NK-92 (cell line): ENCODE measurements at regions not wholly inside any gene's neighbourhood (a gene's known extent, or its start where the extent isn't known, plus 50 kb on each side); places are given as distances from the start of the nearest gene placed in this dataset.

Experiments used
- DNase-seq: peaks from one replicate; lab custom pipeline; 2025; ENCODE audit not compliant: unreplicated experiment; lab: John Stamatoyannopoulos, UW

DNA sequence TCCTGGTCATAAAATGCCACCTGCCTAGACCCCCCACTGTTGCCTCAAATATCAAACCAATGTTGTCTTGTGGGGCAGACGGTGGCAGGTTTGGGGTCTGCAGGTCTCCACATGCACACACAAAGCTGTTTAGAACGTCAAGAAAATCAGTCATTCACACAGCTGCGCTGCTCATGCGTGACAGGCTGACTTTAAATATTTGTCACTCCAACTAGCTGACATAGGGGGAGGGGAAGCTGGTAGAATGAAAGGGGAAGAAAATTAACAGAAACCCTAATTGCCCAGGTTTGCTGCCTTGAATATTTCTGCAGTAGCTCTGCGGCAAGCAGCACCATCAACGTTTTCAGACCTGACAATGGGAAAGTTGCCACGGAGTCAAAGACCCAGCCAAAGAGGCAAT lies 201.8 kb downstream of the ABHD5 start:
- no peak for DNase-seq

- DNase-seq: no peak
Measured at GRCh38 chr3:43893727-43894126, 203.0 kb downstream of the ABHD5 start.

GRCh38 chr3:43894176-43895049 lies 203.7 kb downstream of the ABHD5 start:
- DNase-seq: no peak

DNA sequence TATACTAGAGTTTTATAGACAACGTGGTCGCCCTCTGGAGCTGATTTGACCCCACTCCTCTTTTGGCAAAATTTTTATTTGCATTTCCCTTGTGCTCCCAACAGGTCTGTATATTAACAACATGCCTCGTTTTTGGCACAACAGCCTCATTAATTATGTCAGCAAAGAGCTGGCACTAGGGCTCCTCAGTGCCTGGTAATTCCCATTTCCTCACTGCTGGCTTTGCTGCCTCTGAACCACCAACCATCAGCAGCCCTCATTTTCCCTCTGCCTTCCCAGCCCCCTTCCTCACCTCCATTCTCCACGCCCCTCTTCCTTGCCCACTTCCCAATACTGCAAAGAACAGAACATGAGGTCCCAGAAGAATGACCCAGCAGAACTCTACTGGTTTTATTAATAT lies 204.8 kb downstream of the ABHD5 start:
- DNase-seq: no peak

DNA sequence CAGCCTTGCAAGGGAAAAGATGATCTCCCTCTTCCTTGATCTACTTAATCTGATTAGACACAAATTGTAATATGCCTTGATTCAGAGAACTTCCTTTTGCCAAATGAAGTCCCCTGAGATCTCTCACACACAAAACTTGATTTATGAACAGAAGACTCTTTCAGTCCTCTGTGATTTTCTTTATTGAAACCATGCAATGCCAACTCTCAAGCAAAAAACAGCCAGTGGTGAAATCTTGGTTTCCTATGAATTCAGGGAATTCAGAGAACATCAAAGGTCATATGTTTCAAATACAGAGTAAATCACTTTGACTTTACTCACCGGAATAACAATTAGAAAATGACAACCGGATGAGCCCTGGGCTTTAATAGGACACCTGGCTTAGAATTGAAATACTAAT lies 211.7 kb downstream of the ABHD5 start:
- no peak for DNase-seq

GRCh38 chr3:43905157-43905556 lies 214.4 kb downstream of the ABHD5 start:
- no peak for DNase-seq

DNA sequence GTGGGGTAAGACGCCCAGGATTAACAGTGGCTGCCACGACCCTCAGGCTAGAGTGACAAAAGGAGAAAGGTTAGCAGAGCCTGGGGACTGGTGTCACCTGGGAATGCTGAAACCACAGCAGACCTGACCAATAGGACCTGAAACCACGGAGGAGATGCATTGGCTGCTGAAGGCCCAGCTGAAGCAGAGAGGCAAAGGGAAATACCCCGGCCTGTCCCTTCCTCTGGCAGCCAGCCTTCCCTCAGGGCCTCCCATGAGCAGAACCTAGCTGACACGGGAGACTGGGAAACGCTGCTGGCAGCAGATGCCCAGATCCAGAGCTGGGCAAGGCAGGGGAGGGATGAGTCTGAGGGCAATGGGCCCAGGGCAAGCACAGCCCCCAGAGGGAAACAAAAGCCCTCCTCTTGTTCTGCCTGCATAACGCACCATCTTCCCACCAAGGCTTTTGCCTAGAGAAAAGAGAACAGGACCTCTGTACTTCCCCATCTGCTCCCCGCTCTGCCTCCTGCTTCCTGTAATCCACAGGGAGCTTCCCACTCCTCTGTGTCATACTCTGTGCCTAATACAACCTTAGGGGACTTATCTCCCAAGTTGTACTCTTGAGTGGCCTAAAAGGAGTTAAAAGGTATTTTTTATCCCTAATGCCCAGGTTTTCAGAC lies 216.2 kb downstream of the ABHD5 start:
- no peak for DNase-seq

- no peak for DNase-seq
Measured at GRCh38 chr3:43907508-43907858, 216.7 kb downstream of the ABHD5 start.

DNA sequence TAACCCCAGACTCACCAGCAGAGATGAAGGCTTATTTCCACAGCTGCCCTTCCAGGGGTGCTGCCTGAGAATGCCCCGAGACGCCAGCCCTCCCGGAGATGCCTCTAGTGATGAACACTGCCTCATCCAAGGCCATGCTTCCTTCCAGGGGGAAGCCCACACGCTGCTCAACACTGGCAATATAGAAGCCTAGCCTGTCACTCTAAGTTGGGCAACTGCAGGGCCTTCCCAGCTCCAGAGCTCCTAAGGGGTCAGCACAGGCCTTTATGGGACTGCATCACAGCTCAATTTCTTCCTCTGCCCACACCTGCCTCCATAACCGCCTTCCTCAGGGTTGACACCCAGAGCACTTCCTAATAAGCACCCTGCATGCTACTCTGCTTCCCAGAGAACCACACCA lies 217.7 kb downstream of the ABHD5 start:
- DNase-seq: no peak

DNA sequence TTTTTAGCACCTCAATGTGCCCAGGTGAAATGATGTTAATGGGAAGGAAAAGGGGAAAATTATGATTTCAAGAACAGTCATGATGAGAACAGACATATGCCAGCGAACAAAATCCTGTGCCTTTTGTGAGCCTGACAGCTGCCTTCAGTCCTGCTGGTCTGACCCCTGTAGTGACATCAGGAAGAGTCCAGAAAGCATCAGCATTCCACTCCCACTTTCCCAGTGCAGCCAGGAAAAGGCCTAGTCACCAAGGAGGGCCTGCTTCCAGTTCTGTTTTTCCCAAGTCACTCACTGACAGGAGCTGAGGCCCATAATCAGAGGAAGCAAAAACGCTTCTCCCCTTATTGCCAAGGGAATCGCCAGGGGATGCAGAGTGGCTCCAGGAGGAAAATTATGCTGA lies 218.4 kb downstream of the ABHD5 start:
- no peak for DNase-seq

DNA sequence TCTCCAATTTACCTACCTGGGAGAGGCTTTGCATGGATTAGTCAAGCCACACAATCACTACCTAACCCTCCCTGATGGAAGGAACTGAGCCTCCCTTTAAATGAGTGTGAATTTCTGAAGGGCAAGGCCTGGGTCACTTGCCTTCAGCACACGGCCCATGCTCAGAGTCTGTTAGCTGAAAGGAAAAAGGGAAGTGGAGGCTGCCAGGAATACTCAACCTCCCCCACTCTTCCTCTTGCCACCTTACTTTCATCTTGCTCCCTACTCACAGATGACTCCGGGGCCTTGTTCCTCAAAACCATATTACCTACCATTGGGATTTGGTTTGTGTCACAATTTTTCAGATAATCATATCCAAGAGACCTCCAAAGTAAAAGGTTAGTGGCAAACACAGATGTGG lies 220.0 kb downstream of the ABHD5 start:
- no peak for DNase-seq

DNA sequence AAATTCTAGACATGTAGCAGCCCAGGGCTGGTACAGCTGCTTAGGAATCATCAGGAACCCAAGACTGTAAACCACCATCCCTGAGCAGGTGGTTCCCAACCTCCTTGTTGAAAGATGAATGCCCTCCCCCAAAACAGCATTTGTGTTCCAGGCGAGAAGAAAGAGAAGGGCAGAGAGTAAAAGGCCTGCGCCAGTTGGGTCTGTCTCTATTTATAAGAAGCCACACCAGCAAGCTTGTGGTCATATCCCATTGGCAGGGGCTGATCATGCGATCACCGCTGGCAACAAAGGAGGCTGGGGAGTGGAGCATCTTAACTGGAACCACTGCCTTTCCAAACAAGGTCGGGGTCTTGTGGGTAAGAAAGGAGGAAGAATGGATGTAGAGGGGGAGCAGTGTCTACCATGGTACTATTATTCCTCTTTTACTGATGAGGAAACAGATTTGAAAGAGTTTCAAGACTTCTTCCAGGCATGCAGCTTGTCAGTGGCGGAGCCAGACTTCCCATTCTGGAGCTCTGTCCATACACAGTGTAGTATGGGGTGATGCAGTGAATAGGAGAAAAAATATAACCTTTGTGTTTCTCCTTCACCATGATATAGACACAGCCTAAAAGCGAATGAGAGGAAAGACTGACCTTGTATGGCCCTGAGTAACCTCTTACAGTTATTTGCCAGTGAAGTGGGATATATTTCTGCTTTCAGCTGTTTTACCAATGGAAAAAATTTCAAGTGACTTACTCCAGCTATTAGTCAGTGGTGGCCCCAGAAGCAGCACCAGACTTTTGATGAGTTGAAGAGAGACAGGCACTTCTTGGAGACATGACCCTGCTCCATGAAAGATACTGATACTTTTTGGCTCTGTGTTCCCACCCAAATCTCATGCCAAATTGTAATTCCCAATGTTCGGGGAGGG lies 222.6 kb downstream of the ABHD5 start:
- DNase-seq: no peak

GRCh38 chr3:43914269-43914668 lies 223.5 kb downstream of the ABHD5 start:
- DNase-seq: no peak

DNA sequence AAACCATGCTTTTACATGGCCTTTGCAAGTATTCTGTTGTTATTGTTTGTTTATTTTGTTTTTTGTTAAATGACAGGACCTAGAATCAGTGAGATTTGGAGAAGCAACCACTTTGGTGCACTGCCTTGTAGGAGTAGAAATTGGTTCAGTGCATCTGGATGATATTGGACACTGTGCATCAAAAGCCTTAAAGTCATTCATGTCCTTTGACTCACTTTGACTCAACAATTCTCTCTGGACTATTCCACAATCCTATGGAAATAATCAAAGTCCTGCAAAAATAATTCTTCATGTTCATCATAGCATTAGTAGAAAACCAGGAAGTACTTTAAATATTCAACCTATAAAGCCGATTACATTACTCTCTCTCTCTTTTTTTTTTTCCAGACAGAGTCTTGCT lies 224.8 kb downstream of the ABHD5 start:
- DNase-seq: no peak

- DNase-seq: no peak
Measured at GRCh38 chr3:43917361-43917760, 226.6 kb downstream of the ABHD5 start.

- no peak for DNase-seq
Measured at GRCh38 chr3:43919029-43919428, 228.3 kb downstream of the ABHD5 start.

- DNase-seq: no peak
Measured at GRCh38 chr3:43921056-43921648, 230.4 kb downstream of the ABHD5 start.

DNA sequence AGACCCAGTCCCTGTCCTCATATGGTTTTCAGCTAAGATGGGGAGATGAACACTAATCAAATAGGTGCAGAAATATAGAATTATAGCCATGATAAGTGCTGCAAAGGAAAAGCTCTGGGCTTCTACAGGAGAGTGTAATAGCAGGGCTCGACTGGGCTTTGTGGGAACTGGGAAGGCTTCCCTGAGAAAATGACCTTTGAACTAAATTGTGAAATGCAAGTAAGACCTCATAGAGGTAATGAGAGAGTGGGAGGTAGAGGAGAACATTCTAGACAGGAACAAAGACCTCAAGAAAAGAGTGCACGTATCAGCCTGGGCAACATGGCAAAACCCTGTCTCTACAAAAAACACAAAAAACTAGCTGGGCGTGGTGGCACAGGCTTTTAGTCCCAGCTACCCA lies 231.6 kb downstream of the ABHD5 start:
- DNase-seq: no peak

- no peak for DNase-seq
Measured at GRCh38 chr3:43923104-43923882, 232.6 kb downstream of the ABHD5 start.

DNA sequence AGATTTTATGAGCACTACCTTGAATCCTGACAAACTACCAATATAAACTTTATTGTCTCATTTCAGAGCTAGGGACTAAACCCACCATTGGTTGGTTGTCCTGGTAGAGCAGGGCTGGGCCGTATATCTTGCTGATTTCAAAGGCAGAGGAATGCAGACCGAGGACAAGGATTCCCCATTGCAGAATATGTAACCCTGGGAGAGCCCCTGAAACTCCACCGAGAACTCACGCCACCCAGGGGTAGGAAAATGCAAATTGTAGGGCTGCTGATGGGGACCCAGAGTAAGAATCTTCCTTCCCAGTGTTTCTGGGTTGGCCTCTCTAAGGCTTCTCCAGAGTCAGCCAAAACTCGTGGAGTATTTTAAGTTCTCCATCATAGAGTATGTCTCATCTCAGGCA lies 235.3 kb downstream of the ABHD5 start:
- no peak for DNase-seq

DNA sequence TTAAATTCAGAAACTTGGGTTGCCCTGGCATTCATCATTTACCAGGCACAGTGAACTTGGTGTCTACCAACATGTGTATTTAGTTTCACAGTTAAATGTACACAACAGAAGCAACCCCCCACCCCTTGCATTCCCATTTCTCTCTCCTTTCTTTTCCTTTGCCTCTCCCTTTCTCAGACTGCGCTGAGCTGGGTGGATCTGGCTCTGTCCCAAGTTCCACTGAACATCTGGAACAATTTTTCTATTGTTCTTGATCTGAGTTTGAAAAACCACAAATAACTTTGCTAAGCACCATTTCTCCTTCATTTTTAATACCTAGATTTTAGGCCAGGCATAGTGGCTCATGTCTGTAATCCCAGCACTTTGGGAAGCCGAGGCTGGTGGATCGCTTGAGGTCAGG lies 242.2 kb downstream of the ABHD5 start:
- DNase-seq: no peak
